Astrocyte of the cerebellum (primary cell): ENCODE measurements at regions not wholly inside any gene's neighbourhood (a gene's known extent, or its start where the extent isn't known, plus 50 kb on each side); places are given as distances from the start of the nearest gene placed in this dataset.

ENCODE experiments used
- DNase-seq: peaks from one replicate; pipeline ENCODE4 v3.0.0-alpha.2; 2011; ENCODE audit warnings: low read depth
- H3K4me3 ChIP-seq: 2 replicates; pipeline ENCODE4 v1.5.1; 2011; ENCODE audit warnings: mild to moderate bottlenecking, low read depth, low read length, moderate library complexity
- CTCF ChIP-seq: IDR thresholded peaks from 2 replicates; pipeline ENCODE4 v1.5.1; 2012; ENCODE audit warnings: low read length, low read depth, moderate library complexity, mild to moderate bottlenecking; ENCODE audit errors: missing control alignments
- in situ Hi-C: cut with HindIII; loops from 2 replicates; pipeline ENCODE4 v1.10.0; 2017; ENCODE audit warnings: low sequenced_read_pairs

GRCh38 chr5:12177851-12178250, 273.6 kb upstream of the CTNND2 start:
- no peak overlapping the region for H3K4me3 ChIP-seq
- DNase-seq = no peak
- in situ Hi-C loops = no loop called here
- TF ChIP-seq CTCF = no peak

- no peak overlapping the region for H3K4me3 ChIP-seq
- DNase-seq = no peak
- in situ Hi-C loops = no loop called here
- TF ChIP-seq CTCF = no peak
Measured at GRCh38 chr5:12177225-12177624, 273.0 kb upstream of the CTNND2 start.

GRCh38 chr5:12175914-12176585, 271.8 kb upstream of the CTNND2 start:
- H3K4me3 ChIP-seq = no peak overlapping the region
- in situ Hi-C loops = no loop called here
- no peak for DNase-seq
- TF ChIP-seq CTCF = no peak

- DNase-seq = no peak
- TF ChIP-seq CTCF = no peak
- in situ Hi-C loops = no loop called here
Measured at GRCh38 chr5:12174734-12175133, 270.5 kb upstream of the CTNND2 start.

GRCh38 chr5:12169536-12169935, 265.3 kb upstream of the CTNND2 start:
- H3K4me3 ChIP-seq = no peak overlapping the region
- no peak for DNase-seq
- in situ Hi-C loops = no loop called here
- no peak for TF ChIP-seq CTCF

More at GRCh38 chr5:12174734-12175133, 270.5 kb upstream of the CTNND2 start:
- no peak overlapping the region for H3K4me3 ChIP-seq

GRCh38 chr5:12162863-12163262, 258.6 kb upstream of the CTNND2 start:
- H3K4me3 ChIP-seq = no peak overlapping the region
- TF ChIP-seq CTCF = no peak
- DNase-seq = no peak
- in situ Hi-C loops = no loop called here
